ENCODE measurements at regions not wholly inside any gene's neighbourhood (a gene's known extent, or its start where the extent isn't known, plus 50 kb on each side); places are given as distances from the start of the nearest gene placed in this dataset.
A peak's percentile ranks its signal among the peaks of the same experiment; 100 is the strongest.

GRCh38 chr1:214977110-214977509, 105.4 kb upstream of the KCNK2 start:
- Histone ChIP-seq H3K14ac (replicated peaks; ENCODE audit: low read depth, low read length) (no peak overlapping the region), H3K79me1 (ENCODE audit: low read depth in 1 of 2, low read length in 2 of 2) (no peaks in the 10 kb centered on the region), H3K27me3 (ENCODE audit: control insufficient read depth, insufficient read depth, low read length) (no peaks in the 10 kb centered on the region), H2BK15ac (ENCODE audit: low read depth, low read length) (no peak overlapping the region), H3K56ac (ENCODE audit: extremely low read depth, insufficient read depth, low read length) (no peak overlapping the region), H3K36me3 (ENCODE audit: control insufficient read depth, insufficient read depth, low read length) (no peaks in the 10 kb centered on the region), H2BK5ac (ENCODE audit: low read depth, low read length, poor library complexity, severe bottlenecking) (no peak overlapping the region), H2BK120ac (ENCODE audit: low read depth, low read length) (no peak overlapping the region), H3K4me2 (ENCODE audit: low read depth, low read length) (no peak overlapping the region), H2AFZ (replicated peaks; ENCODE audit: low read length, poor library complexity) (no peak overlapping the region), H3K4me1 (ENCODE audit: control insufficient read depth, insufficient read depth, low read length) (peaks cover 2% of the 10 kb centered on the region; the same call in 1 of the 2 replicates), H4K91ac (ENCODE audit: insufficient read depth, low read depth, low read length) (peak overlapping the region; percentile 24; the same call in 1 of the 2 replicates), H4K8ac (ENCODE audit: low read depth in 2 of 2, low read length in 2 of 2) (no peak overlapping the region), H2BK20ac (ENCODE audit: low read depth, low read length) (no peak overlapping the region), H3K4ac (ENCODE audit: low read depth, low read length) (peak overlapping the region; percentile 27; the same call in 1 of the 2 replicates), H3K27ac (ENCODE audit: insufficient read depth, low read length) (no peak overlapping the region), H3K9me3 (ENCODE audit: control insufficient read depth, insufficient read depth, low read length) (no peaks in the 10 kb centered on the region), H2AK9ac (replicated peaks; ENCODE audit: low read depth, low read length, poor library complexity) (no peak overlapping the region), H3K4me3 (ENCODE audit: insufficient read depth, low read depth, low read length) (no peak overlapping the region), H3K9ac (ENCODE audit: low read depth, low read length) (no peak overlapping the region), H3K18ac (ENCODE audit: low read depth, low read length) (no peak overlapping the region), H3K23ac (ENCODE audit: low read depth, low read length) (no peak overlapping the region), H3K9me1 (ENCODE audit: insufficient read depth, low read length) (no peaks in the 10 kb centered on the region), H2AK5ac (ENCODE audit: low read depth, low read length) (no peak overlapping the region), H4K5ac (ENCODE audit: low read depth, low read length) (no peak overlapping the region; the same call in 1 of the 2 replicates), H4K20me1 (ENCODE audit: insufficient read depth, low read length) (no peaks in the 10 kb centered on the region)
- DNase-seq (no peak), ATAC-seq (ENCODE audit: low read depth) (no peak)
- dilution Hi-C loops (cut with HindIII; ENCODE audit: low sequenced_read_pairs, unreplicated experiment) (no loop called here), intact Hi-C loops (cut with micrococcal nuclease) (no loop called here), in situ Hi-C loops (cut with MboI; ENCODE audit: low sequenced_read_pairs) (no loop called here)
- ChIA-PET CTCF (no interaction called here), POLR2A (ENCODE audit: unreplicated experiment) (no interaction called here)
- no peak for TF ChIP-seq BHLHE40 (IDR thresholded peaks at IDR 0.05; ENCODE audit: low read depth, low read length)
- no TSS peak for BruUV-seq (replicated peaks)
- WGBS, 2 experiments (ENCODE audit: extremely low coverage in 2 of 2, insufficient read length in 1 of 2) = no CpG with 5 or more reads among the region's 3 CpGs

Data from IMR-90 (cell line).